GM10266 (cell line): ENCODE measurements at regions not wholly inside any gene's neighbourhood (a gene's known extent, or its start where the extent isn't known, plus 50 kb on each side); places are given as distances from the start of the nearest gene placed in this dataset.

ENCODE experiments used
- DNase-seq: peaks from one replicate; pipeline ENCODE4 v3.0.0; 2012; ENCODE audit errors: extremely low spot score
- CTCF ChIP-seq: IDR thresholded peaks from 2 replicates; pipeline ENCODE4 v1.5.1; 2012; ENCODE audit warnings: mild to moderate bottlenecking, low read depth; ENCODE audit not compliant: control insufficient read depth, insufficient read depth; ENCODE audit errors: missing control alignments

DNA sequence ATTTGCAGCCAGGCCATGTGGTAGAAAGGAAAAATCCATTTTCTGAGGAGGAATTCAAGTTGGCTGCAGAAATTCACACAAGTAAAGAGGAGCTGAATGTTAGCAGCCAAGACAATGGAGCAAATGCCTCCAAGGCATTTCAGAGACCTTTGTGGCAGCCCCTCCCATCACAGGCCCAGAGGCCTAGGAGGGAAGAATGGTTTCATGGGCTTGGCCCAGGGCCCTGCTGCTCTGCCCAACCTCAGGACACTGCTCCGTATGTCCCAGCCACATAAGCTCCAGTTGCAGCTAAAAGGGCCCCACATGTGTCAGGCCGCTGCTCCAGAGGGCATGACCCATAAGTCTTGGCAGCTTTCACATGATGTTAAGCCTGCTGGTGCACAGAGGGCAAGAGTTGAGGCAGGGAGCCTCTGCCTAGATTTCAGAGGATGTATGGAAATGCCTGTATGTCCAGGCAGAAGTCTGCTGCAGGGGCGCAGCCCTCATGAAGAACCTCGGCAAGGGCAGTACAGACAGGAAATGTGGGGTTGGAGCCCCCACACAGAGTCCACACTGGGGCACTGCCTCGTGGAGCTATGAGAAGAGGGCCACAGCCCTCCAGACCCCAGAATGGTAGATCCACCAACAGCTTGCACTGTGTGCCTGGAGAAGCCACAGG, 144.2 kb upstream of the EPB41L4A start:
- TF ChIP-seq CTCF, result no peak
- no peak for DNase-seq

- no peak for DNase-seq
- no peak for TF ChIP-seq CTCF
These were observed 147.2 kb upstream of the EPB41L4A start for GRCh38 chr5:112566251-112566650.

GRCh38 chr5:112569596-112569995, 150.5 kb upstream of the EPB41L4A start:
- TF ChIP-seq CTCF, result no peak

GRCh38 chr5:112570708-112571444, 151.8 kb upstream of the EPB41L4A start:
- no peak for TF ChIP-seq CTCF
- DNase-seq, result no peak

More at GRCh38 chr5:112569596-112569995, 150.5 kb upstream of the EPB41L4A start:
- no peak for DNase-seq

DNA sequence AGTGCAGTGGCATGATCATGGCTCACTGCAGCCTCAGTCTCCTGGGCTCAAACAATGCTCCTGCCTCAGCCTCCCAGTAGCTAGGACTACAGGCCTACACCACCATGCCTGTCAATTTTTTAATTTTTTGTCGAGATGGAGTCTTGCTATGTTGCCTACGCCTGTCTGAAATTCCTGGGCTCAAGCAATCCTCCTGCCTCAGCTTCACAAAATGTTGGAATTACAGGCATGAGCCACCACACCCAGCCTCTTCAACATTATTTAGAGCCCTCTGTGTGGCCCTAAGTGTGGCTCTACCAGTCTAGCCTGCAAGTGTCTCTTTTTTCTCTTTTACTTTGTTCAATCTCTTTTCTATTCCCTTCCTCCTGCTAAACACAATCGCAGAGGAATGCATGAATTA, 154.4 kb upstream of the EPB41L4A start:
- no peak for DNase-seq
- no peak for TF ChIP-seq CTCF

DNA sequence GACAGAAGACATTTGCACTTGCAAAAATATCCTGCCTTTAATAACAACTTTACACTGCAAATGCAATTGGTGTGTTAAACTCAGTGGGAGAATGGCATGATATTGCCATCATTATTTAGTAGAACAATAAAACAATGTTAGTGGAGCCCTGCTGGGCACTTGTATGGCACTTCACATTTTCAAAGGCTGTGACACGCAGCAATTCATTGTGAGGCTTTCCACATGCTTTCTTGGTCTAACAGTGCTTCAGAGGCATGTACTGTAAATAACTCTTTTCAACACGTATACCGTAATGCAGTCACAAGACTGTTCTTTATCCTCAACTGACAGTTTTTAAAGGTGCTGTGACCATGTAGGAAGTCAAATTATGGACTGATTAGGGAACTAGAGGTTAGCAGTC, 155.5 kb upstream of the EPB41L4A start:
- no peak for DNase-seq

More for the DNA sequence above, 155.5 kb upstream of the EPB41L4A start:
- no peak for TF ChIP-seq CTCF
